SU-DHL-6 (cell line): ENCODE measurements at regions not wholly inside any gene's neighbourhood (a gene's known extent, or its start where the extent isn't known, plus 50 kb on each side); places are given as distances from the start of the nearest gene placed in this dataset.

ENCODE experiments used
- CTCF ChIP-seq: fragments of 200-600 bp; sonication (generic); IDR thresholded peaks from one replicate; pipeline ENCODE4 v1.5.1; 2017; ENCODE audit warnings: antibody characterized with exemption, mild to moderate bottlenecking, low read length, moderate library complexity; ENCODE audit not compliant: insufficient read depth, poor library complexity, severe bottlenecking
- EZH2phosphoT487 ChIP-seq: fragments of 200-600 bp; sonication (generic), shearing (Covaris generic); conservative IDR thresholded peaks from 2 replicates; pipeline ENCODE4 v1.6.1; 2018; ENCODE audit warnings: mild to moderate bottlenecking, antibody characterized with exemption, low read length, moderate library complexity, mixed read lengths

DNA sequence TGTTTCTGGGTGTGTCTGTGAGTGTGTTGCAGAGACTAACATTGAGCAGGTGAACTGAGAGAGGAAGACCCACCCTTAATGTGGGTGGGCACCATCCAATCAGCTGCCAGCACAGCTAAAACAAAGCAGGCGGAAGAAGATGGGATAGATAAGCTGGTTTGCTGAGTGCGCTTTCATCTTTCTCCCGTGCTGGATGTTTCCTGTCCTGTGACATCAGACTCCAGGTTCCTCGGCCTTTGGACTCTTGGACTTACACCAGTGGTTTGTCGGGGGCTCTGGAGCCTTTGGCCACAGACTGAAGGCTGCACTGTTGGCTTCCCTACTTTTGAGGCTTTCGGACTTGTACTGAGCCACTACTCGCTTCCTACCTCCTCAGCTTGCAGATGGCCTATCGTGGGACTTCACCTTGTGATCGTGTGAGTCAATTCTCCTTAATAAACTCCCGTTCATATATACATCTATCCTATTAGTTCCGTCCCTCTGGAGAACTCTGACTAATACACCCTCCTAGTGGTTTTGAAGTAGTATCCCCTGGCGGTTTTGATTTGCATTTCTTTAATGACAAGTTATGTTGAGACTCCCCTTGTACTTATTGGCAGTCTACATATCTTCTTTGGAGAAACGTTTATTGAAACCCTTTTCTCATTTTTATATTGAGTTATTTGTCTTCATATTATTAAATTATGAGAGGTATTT is 546.6 kb upstream of the TMPRSS15 start:
- no peak for TF ChIP-seq CTCF
- TF ChIP-seq EZH2phosphoT487, result no peak
